HEK293T (cell line): ENCODE measurements at regions not wholly inside any gene's neighbourhood (a gene's known extent, or its start where the extent isn't known, plus 50 kb on each side); places are given as distances from the start of the nearest gene placed in this dataset.

Experiments
- ARNT ChIP-seq: fragments of 450-650 bp; IDR thresholded peaks from 2 replicates; pipeline ENCODE4 v1.6.1; 2017; ENCODE audit warnings: mild to moderate bottlenecking
- BHLHE40 ChIP-seq: fragments of 450-650 bp; IDR thresholded peaks from 2 replicates; pipeline ENCODE4 v1.6.1; 2016; ENCODE audit warnings: mild to moderate bottlenecking, moderate library complexity, borderline replicate concordance
- CTBP1 ChIP-seq: fragments of 450-650 bp; IDR thresholded peaks from 2 replicates; pipeline ENCODE4 v1.6.1; 2016; ENCODE audit warnings: borderline replicate concordance
- ELF4 ChIP-seq: fragments of 450-650 bp; IDR thresholded peaks from 2 replicates; pipeline ENCODE4 v1.6.1; 2017; ENCODE audit warnings: antibody characterized with exemption
- FOXA1 ChIP-seq: fragments of 450-650 bp; IDR thresholded peaks from 2 replicates; pipeline ENCODE4 v1.6.1; 2016; ENCODE audit warnings: mild to moderate bottlenecking
- FOXK2 ChIP-seq: fragments of 450-650 bp; IDR thresholded peaks from 2 replicates; pipeline ENCODE4 v1.6.1; 2016; ENCODE audit warnings: mild to moderate bottlenecking
- FOXM1 ChIP-seq: fragments of 450-650 bp; IDR thresholded peaks from 2 replicates; pipeline ENCODE4 v1.6.1; 2017; ENCODE audit warnings: mild to moderate bottlenecking, borderline replicate concordance
- HDGF ChIP-seq: fragments of 450-650 bp; IDR thresholded peaks from 2 replicates; pipeline ENCODE4 v1.6.1; 2017; ENCODE audit warnings: antibody characterized with exemption, borderline replicate concordance
- LEF1 ChIP-seq: fragments of 450-650 bp; IDR thresholded peaks from 2 replicates; pipeline ENCODE4 v1.6.1; 2017; ENCODE audit warnings: mild to moderate bottlenecking, borderline replicate concordance
- NFRKB ChIP-seq: fragments of 450-650 bp; IDR thresholded peaks from 2 replicates; pipeline ENCODE4 v1.6.1; 2016; ENCODE audit warnings: mild to moderate bottlenecking, moderate library complexity
- PKNOX1 ChIP-seq: fragments of 450-650 bp; IDR thresholded peaks from 2 replicates; pipeline ENCODE4 v1.6.1; 2016
- SP1 ChIP-seq: fragments of 450-650 bp; IDR thresholded peaks from 2 replicates; pipeline ENCODE4 v1.6.1; 2017
- TARDBP ChIP-seq: fragments of 450-650 bp; IDR thresholded peaks from 2 replicates; pipeline ENCODE4 v1.6.1; 2016
- ZNF384 ChIP-seq: fragments of 450-650 bp; IDR thresholded peaks from 2 replicates; pipeline ENCODE4 v1.6.1; 2016

- no peak for TF ChIP-seq ARNT
- no peak for TF ChIP-seq ELF4
- TF ChIP-seq SP1, result no peak
- TF ChIP-seq TARDBP, result no peak
- TF ChIP-seq BHLHE40, result no peak
- TF ChIP-seq HDGF, result no peak
- TF ChIP-seq LEF1, result no peak
- TF ChIP-seq NFRKB, result no peak
- no peak for TF ChIP-seq CTBP1
- TF ChIP-seq PKNOX1, result no peak
- TF ChIP-seq FOXM1, result no peak
- TF ChIP-seq FOXA1, result no peak
- no peak for TF ChIP-seq ZNF384
- no peak for TF ChIP-seq FOXK2
Observed at GRCh38 chr16:54422159-54422558, 135.6 kb upstream of the IRX3 start.
